Neural cell (in vitro differentiated cells): ENCODE measurements at regions not wholly inside any gene's neighbourhood (a gene's known extent, or its start where the extent isn't known, plus 50 kb on each side); places are given as distances from the start of the nearest gene placed in this dataset.

ENCODE experiments used
- H2AFZ ChIP-seq: fragments of 200-600, 300-800 bp; sonication (generic), shearing (Covaris generic); 2 replicates; pipeline ENCODE4 v1.6.0; 2014; ENCODE audit warnings: low read depth, mild to moderate bottlenecking, antibody characterized with exemption, low read length, moderate library complexity
- H3F3A ChIP-seq: fragments of 200-600 bp; shearing (Covaris generic); 2 replicates; pipeline ENCODE4 v1.6.1; 2016; ENCODE audit warnings: mild to moderate bottlenecking, moderate library complexity, mixed read lengths, antibody characterized with exemption, low read length; ENCODE audit not compliant: insufficient read depth, poor library complexity, severe bottlenecking
- H3K27ac ChIP-seq: fragments of 200-600, 300-800 bp; sonication (generic), shearing (Covaris generic); 2 replicates; pipeline ENCODE4 v1.5.1; 2014; ENCODE audit warnings: mild to moderate bottlenecking, low read length, moderate library complexity
- H3K27me3 ChIP-seq: fragments of 300-800, 200-600 bp; sonication (generic), shearing (Covaris generic); 2 replicates; pipeline ENCODE4 v1.6.0; 2014; ENCODE audit warnings: mild to moderate bottlenecking, low read depth, low read length, moderate library complexity; ENCODE audit not compliant: insufficient read depth
- H3K36me3 ChIP-seq: fragments of 300-800, 200-600 bp; sonication (generic), shearing (Covaris generic); 2 replicates; pipeline ENCODE4 v1.5.1; 2014; ENCODE audit warnings: mild to moderate bottlenecking, antibody characterized with exemption, low read length, moderate library complexity; ENCODE audit not compliant: insufficient read depth
- H3K4me2 ChIP-seq: fragments of 300-800, 200-600 bp; sonication (generic), shearing (Covaris generic); 2 replicates; pipeline ENCODE4 v1.6.0; 2014; ENCODE audit warnings: mild to moderate bottlenecking, low read length
- H3K4me3 ChIP-seq: fragments of 300-800, 200-600 bp; sonication (generic), shearing (Covaris generic); 2 replicates; pipeline ENCODE4 v1.5.1; 2014; ENCODE audit warnings: mild to moderate bottlenecking, low read length, moderate library complexity
- H3K79me2 ChIP-seq: fragments of 200-600 bp; shearing (Covaris generic); replicated peaks from 2 replicates; pipeline ENCODE4 v1.6.0; 2014; ENCODE audit warnings: mild to moderate bottlenecking, low read length, moderate library complexity; ENCODE audit not compliant: insufficient read depth
- H3K9ac ChIP-seq: fragments of 300-800, 200-600 bp; sonication (generic), shearing (Covaris generic); 2 replicates; pipeline ENCODE4 v1.6.1; 2016; ENCODE audit warnings: mild to moderate bottlenecking, low read length, mixed read lengths
- H3K9me2 ChIP-seq: fragments of 200-600 bp; shearing (Covaris generic); 2 replicates; pipeline ENCODE4 v1.6.1; 2016; ENCODE audit warnings: mild to moderate bottlenecking, low read length, mixed read lengths; ENCODE audit not compliant: insufficient read depth
- H3K9me3 ChIP-seq: fragments of 200-600, 300-800 bp; sonication (generic), shearing (Covaris generic); 2 replicates; pipeline ENCODE4 v1.6.1; 2016; ENCODE audit warnings: mild to moderate bottlenecking, mixed run types, low read length, moderate library complexity, mixed read lengths
- H4K20me1 ChIP-seq: fragments of 200-600 bp; shearing (Covaris generic); 2 replicates; pipeline ENCODE4 v1.6.1; 2016; ENCODE audit warnings: mild to moderate bottlenecking, mixed run types; ENCODE audit not compliant: insufficient read depth
- CTCF ChIP-seq: fragments of 450-650 bp; IDR thresholded peaks from 2 replicates; pipeline ENCODE4 v1.5.1; 2014; ENCODE audit warnings: antibody characterized with exemption, mild to moderate bottlenecking, moderate library complexity; ENCODE audit not compliant: poor library complexity, severe bottlenecking
- EP300 ChIP-seq: fragments of 450-650 bp; conservative IDR thresholded peaks from 2 replicates; pipeline ENCODE4 v1.6.1; 2014; ENCODE audit warnings: antibody characterized with exemption, mild to moderate bottlenecking, moderate library complexity; ENCODE audit not compliant: poor library complexity, severe bottlenecking
- EZH2 ChIP-seq: fragments of 200-600, 300-800 bp; shearing (Covaris generic), sonication (generic); IDR thresholded peaks from 2 replicates; pipeline ENCODE4 v1.6.1; 2014; ENCODE audit warnings: antibody characterized with exemption, low read length, borderline replicate concordance, mild to moderate bottlenecking; ENCODE audit not compliant: insufficient read depth, poor library complexity, severe bottlenecking
- MXI1 ChIP-seq: fragments of 450-650 bp; conservative IDR thresholded peaks from 2 replicates; pipeline ENCODE4 v1.6.1; 2014; ENCODE audit warnings: antibody characterized with exemption, mild to moderate bottlenecking; ENCODE audit not compliant: poor library complexity, severe bottlenecking
- POLR2AphosphoS5 ChIP-seq: IDR thresholded peaks from 2 replicates; pipeline ENCODE4 v1.6.1; 2012
- RAD21 ChIP-seq: fragments of 450-650 bp; conservative IDR thresholded peaks from 2 replicates; pipeline ENCODE4 v1.6.1; 2014; ENCODE audit warnings: antibody characterized with exemption, mild to moderate bottlenecking, moderate library complexity
- SMC3 ChIP-seq: fragments of 450-650 bp; conservative IDR thresholded peaks from 2 replicates; pipeline ENCODE4 v1.6.1; 2014; ENCODE audit warnings: antibody characterized with exemption, mild to moderate bottlenecking, moderate library complexity; ENCODE audit not compliant: poor library complexity
- TAF1 ChIP-seq: IDR thresholded peaks from 2 replicates; pipeline ENCODE4 v1.6.1; 2012; ENCODE audit warnings: low read depth
- TF ChIP-seq, protein P1 (sequence below): IDR thresholded peaks from 2 replicates; pipeline ENCODE4 v1.6.1; 2012; ENCODE audit warnings: borderline replicate concordance

DNA sequence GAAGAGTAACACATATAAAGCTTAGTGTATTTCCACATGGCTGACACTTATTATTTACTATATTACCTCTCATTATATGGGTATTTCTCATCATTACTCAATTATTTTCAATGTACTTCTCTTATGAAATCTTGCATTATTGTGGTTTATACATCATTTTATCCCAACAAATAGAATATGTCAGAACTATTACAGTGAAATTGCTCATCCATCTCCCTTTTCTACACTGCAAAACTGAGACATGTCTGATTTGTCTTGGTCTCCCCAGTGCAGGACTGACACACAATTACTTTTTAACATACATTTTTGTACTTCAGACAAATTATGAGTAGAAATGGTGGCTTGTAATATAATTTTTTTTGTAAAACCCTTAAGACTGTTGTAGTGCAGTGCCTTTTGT is 600.9 kb downstream of the PLCL1 start:
- H3K36me3 ChIP-seq = no peaks in the 10 kb centered on the region
- no peak overlapping the region for H3K9ac ChIP-seq
- H3K79me2 ChIP-seq = no peaks in the 10 kb centered on the region
- H4K20me1 ChIP-seq = no peaks in the 10 kb centered on the region
- H2AFZ ChIP-seq = no peak overlapping the region
- H3K9me3 ChIP-seq = no peaks in the 10 kb centered on the region
- H3F3A ChIP-seq = no peaks in the 10 kb centered on the region
- no peak overlapping the region for H3K4me2 ChIP-seq
- H3K27me3 ChIP-seq = no peaks in the 10 kb centered on the region
- H3K4me3 ChIP-seq = no peak overlapping the region
- no peak overlapping the region for H3K27ac ChIP-seq
- TF ChIP-seq TAF1 (no peak), POLR2AphosphoS5 (no peak), SMC3 (no peak), CTCF (no peak), RAD21 (no peak)
- no peaks in the 10 kb centered on the region for H3K9me2 ChIP-seq

GRCh38 chr2:198401644-198402043 is 597.3 kb downstream of the PLCL1 start:
- Histone ChIP-seq H2AFZ (no peak overlapping the region), H3F3A (no peaks in the 10 kb centered on the region), H3K4me2 (no peak overlapping the region), H3K9ac (no peak overlapping the region), H3K79me2 (no peaks in the 10 kb centered on the region), H3K36me3 (no peaks in the 10 kb centered on the region), H3K9me3 (no peaks in the 10 kb centered on the region), H3K27ac (no peak overlapping the region), H4K20me1 (no peaks in the 10 kb centered on the region), H3K4me3 (no peak overlapping the region), H3K9me2 (no peaks in the 10 kb centered on the region), H3K27me3 (no peaks in the 10 kb centered on the region)
- TF ChIP-seq RAD21 = no peak
- TF ChIP-seq MXI1 = no peak
- no peak for TF ChIP-seq SMC3
- TF ChIP-seq EP300 = no peak
- TF ChIP-seq POLR2AphosphoS5 = no peak
- TF ChIP-seq, protein P1, sequence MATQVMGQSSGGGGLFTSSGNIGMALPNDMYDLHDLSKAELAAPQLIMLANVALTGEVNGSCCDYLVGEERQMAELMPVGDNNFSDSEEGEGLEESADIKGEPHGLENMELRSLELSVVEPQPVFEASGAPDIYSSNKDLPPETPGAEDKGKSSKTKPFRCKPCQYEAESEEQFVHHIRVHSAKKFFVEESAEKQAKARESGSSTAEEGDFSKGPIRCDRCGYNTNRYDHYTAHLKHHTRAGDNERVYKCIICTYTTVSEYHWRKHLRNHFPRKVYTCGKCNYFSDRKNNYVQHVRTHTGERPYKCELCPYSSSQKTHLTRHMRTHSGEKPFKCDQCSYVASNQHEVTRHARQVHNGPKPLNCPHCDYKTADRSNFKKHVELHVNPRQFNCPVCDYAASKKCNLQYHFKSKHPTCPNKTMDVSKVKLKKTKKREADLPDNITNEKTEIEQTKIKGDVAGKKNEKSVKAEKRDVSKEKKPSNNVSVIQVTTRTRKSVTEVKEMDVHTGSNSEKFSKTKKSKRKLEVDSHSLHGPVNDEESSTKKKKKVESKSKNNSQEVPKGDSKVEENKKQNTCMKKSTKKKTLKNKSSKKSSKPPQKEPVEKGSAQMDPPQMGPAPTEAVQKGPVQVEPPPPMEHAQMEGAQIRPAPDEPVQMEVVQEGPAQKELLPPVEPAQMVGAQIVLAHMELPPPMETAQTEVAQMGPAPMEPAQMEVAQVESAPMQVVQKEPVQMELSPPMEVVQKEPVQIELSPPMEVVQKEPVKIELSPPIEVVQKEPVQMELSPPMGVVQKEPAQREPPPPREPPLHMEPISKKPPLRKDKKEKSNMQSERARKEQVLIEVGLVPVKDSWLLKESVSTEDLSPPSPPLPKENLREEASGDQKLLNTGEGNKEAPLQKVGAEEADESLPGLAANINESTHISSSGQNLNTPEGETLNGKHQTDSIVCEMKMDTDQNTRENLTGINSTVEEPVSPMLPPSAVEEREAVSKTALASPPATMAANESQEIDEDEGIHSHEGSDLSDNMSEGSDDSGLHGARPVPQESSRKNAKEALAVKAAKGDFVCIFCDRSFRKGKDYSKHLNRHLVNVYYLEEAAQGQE = no peak
- TF ChIP-seq TAF1 = no peak
- TF ChIP-seq EZH2 = no peak

GRCh38 chr2:198400999-198401398 is 596.6 kb downstream of the PLCL1 start:
- TF ChIP-seq, protein P1 = no peak
- TF ChIP-seq EZH2 (no peak), SMC3 (no peak), TAF1 (no peak), MXI1 (no peak), CTCF (no peak), POLR2AphosphoS5 (no peak), RAD21 (no peak), EP300 (no peak)
- Histone ChIP-seq H3K9ac (no peak overlapping the region), H3K4me3 (no peak overlapping the region), H3K27ac (no peak overlapping the region), H4K20me1 (no peaks in the 10 kb centered on the region), H3K79me2 (no peaks in the 10 kb centered on the region), H3K9me3 (no peaks in the 10 kb centered on the region), H3F3A (no peaks in the 10 kb centered on the region), H3K9me2 (no peaks in the 10 kb centered on the region), H2AFZ (no peak overlapping the region), H3K4me2 (no peak overlapping the region), H3K36me3 (no peaks in the 10 kb centered on the region), H3K27me3 (no peaks in the 10 kb centered on the region)
